Astrocyte (in vitro differentiated cells and primary cell): ENCODE measurements at regions not wholly inside any gene's neighbourhood (a gene's known extent, or its start where the extent isn't known, plus 50 kb on each side); places are given as distances from the start of the nearest gene placed in this dataset.

Experiments used
- CTCF ChIP-seq: IDR thresholded peaks from 2 replicates; pipeline ENCODE4 v1.5.1; 2011; ENCODE audit warnings: low read depth, mild to moderate bottlenecking, inconsistent platforms, low read length, moderate library complexity; ENCODE audit not compliant: insufficient read depth
- EZH2 ChIP-seq: IDR thresholded peaks from 2 replicates; pipeline ENCODE4 v1.6.1; 2012; ENCODE audit warnings: mild to moderate bottlenecking, low read length, inconsistent platforms; ENCODE audit not compliant: insufficient read depth

DNA sequence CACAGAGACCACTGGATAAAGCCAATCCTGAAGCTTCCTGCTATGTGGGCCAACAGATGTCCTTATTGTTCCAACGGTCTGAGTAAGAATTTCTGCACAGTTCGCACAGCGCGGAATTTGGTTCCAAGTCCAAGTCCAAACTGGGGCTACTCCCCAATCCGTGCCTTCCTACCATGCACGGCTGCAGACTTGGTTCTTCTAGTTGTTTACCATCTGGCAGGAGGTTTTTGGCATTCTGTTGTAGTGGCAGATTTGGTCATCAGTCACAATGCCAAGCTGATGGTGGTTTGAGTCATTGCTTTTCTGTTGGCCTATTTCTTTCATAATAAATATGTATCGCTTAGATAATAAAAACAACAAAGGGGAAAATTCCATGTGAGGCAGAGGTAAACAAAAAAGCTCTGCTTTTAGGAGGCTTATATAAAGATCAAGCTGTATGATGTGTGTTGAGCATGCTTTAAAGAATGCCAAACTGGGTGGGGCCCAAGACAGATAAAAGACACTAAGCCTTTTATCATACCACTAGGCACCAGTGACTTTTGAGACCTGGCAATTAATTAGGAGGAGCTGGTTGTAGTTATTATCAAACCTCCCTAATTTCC is 52.5 kb upstream of the SYN3 start:
- TF ChIP-seq CTCF (no peak), EZH2 (no peak)
